Mesenteric fat pad (tissue), 1 donor: ENCODE measurements at regions not wholly inside any gene's neighbourhood (a gene's known extent, or its start where the extent isn't known, plus 50 kb on each side); places are given as distances from the start of the nearest gene placed in this dataset.

Source experiments
- DNase-seq: peaks from one replicate; pipeline ENCODE4 v3.0.0-alpha.2; 2020; ENCODE audit warnings: low spot score
- donor health status: DM: yes; HTN: yes; CAD: no.

- DNase-seq, result no peak
These were observed 287.4 kb downstream of the CDK5RAP2 start for GRCh38 chr9:120292606-120293005.

GRCh38 chr9:120291050-120291449 is 288.9 kb downstream of the CDK5RAP2 start:
- no peak for DNase-seq

GRCh38 chr9:120289990-120290975 is 289.7 kb downstream of the CDK5RAP2 start:
- DNase-seq, result no peak

GRCh38 chr9:120289098-120289497 is 290.9 kb downstream of the CDK5RAP2 start:
- no peak for DNase-seq

- no peak for DNase-seq
These were observed 293.4 kb downstream of the CDK5RAP2 start for GRCh38 chr9:120286530-120286929.

GRCh38 chr9:120284821-120285220 is 295.1 kb downstream of the CDK5RAP2 start:
- DNase-seq, result no peak

GRCh38 chr9:120281665-120282064 is 298.3 kb downstream of the CDK5RAP2 start:
- no peak for DNase-seq

GRCh38 chr9:120267929-120268328 is 312.0 kb downstream of the CDK5RAP2 start:
- DNase-seq, result no peak

GRCh38 chr9:120265791-120266190 is 314.2 kb downstream of the CDK5RAP2 start:
- no peak for DNase-seq

- no peak for DNase-seq
These were observed 315.4 kb downstream of the CDK5RAP2 start for GRCh38 chr9:120264528-120264927.

- DNase-seq, result no peak
These were observed 316.1 kb downstream of the CDK5RAP2 start for GRCh38 chr9:120263836-120264235.

GRCh38 chr9:120261419-120261818 is 318.5 kb downstream of the CDK5RAP2 start:
- no peak for DNase-seq

- DNase-seq, result no peak
These were observed 320.9 kb downstream of the CDK5RAP2 start for GRCh38 chr9:120259100-120259499.

- no peak for DNase-seq
These were observed 321.9 kb downstream of the CDK5RAP2 start for GRCh38 chr9:120258096-120258495.

GRCh38 chr9:120257483-120257882 is 322.5 kb downstream of the CDK5RAP2 start:
- no peak for DNase-seq

- DNase-seq, result no peak
These were observed 323.8 kb downstream of the CDK5RAP2 start for GRCh38 chr9:120256146-120256545.

GRCh38 chr9:120252248-120252647 is 327.7 kb downstream of the CDK5RAP2 start:
- DNase-seq, result no peak

- no peak for DNase-seq
These were observed 337.7 kb downstream of the CDK5RAP2 start for GRCh38 chr9:120242116-120242811.

GRCh38 chr9:120236596-120236995 is 343.4 kb downstream of the CDK5RAP2 start:
- no peak for DNase-seq

GRCh38 chr9:120235081-120235480 is 344.9 kb downstream of the CDK5RAP2 start:
- DNase-seq, result no peak

GRCh38 chr9:120230227-120230626 is 349.7 kb downstream of the CDK5RAP2 start:
- DNase-seq, result no peak

- no peak for DNase-seq
These were observed 358.1 kb downstream of the CDK5RAP2 start for GRCh38 chr9:120221844-120222243.
